Ramos (cell line): ENCODE measurements at regions not wholly inside any gene's neighbourhood (a gene's known extent, or its start where the extent isn't known, plus 50 kb on each side); places are given as distances from the start of the nearest gene placed in this dataset.

Experiments used
- in situ Hi-C: fragments of 300-500 bp; cut with MboI; formaldehyde crosslinking; loops from one replicate; pipeline ENCODE4 v1.14.3; 2022; ENCODE audit warnings: low sequenced_read_pairs; ENCODE audit not compliant: unreplicated experiment

- in situ Hi-C loops: no loop called here
Observed at GRCh38 chr4:176499518-176499917, 179.8 kb downstream of the SPCS3 start.

GRCh38 chr4:176500894-176501293, 181.1 kb downstream of the SPCS3 start:
- in situ Hi-C loops: no loop called here

- in situ Hi-C loops: no loop called here
Observed at GRCh38 chr4:176504118-176504517, 184.4 kb downstream of the SPCS3 start.

- in situ Hi-C loops: no loop called here
Observed at GRCh38 chr4:176507845-176508533, 188.2 kb downstream of the SPCS3 start.

GRCh38 chr4:176508780-176509331, 189.1 kb downstream of the SPCS3 start:
- in situ Hi-C loops: no loop called here

- in situ Hi-C loops: no loop called here
Observed at GRCh38 chr4:176525576-176525975, 205.8 kb downstream of the SPCS3 start.

- in situ Hi-C loops: no loop called here
Observed at GRCh38 chr4:176526704-176527103, 206.9 kb downstream of the SPCS3 start.

- in situ Hi-C loops: no loop called here
Observed at GRCh38 chr4:176529574-176529973, 209.8 kb downstream of the SPCS3 start.

- in situ Hi-C loops: no loop called here
Observed at GRCh38 chr4:176533159-176533558, 213.4 kb downstream of the SPCS3 start.

- in situ Hi-C loops: no loop called here
Observed at GRCh38 chr4:176534566-176534965, 214.8 kb downstream of the SPCS3 start.

GRCh38 chr4:176538217-176538925, 218.6 kb downstream of the SPCS3 start:
- in situ Hi-C loops: no loop called here

- in situ Hi-C loops: no loop called here
Observed at GRCh38 chr4:176539091-176539784, 219.5 kb downstream of the SPCS3 start.

GRCh38 chr4:176539785-176540175, 220.0 kb downstream of the SPCS3 start:
- in situ Hi-C loops: no loop called here

- in situ Hi-C loops: no loop called here
Observed at GRCh38 chr4:176540814-176541213, 221.0 kb downstream of the SPCS3 start.

GRCh38 chr4:176545872-176546271, 226.1 kb downstream of the SPCS3 start:
- in situ Hi-C loops: no loop called here

- in situ Hi-C loops: no loop called here
Observed at GRCh38 chr4:176546975-176547374, 227.2 kb downstream of the SPCS3 start.

GRCh38 chr4:176548571-176548970, 228.8 kb downstream of the SPCS3 start:
- in situ Hi-C loops: no loop called here

- in situ Hi-C loops: no loop called here
Observed at GRCh38 chr4:176549161-176549865, 229.5 kb downstream of the SPCS3 start.

- in situ Hi-C loops: no loop called here
Observed at GRCh38 chr4:176558661-176559060, 234.1 kb downstream of the VEGFC start.

GRCh38 chr4:176561368-176561767, 231.4 kb downstream of the VEGFC start:
- in situ Hi-C loops: no loop called here
